Loucy (cell line): ENCODE measurements at regions not wholly inside any gene's neighbourhood (a gene's known extent, or its start where the extent isn't known, plus 50 kb on each side); places are given as distances from the start of the nearest gene placed in this dataset.

Experiments
- H2AFZ ChIP-seq: fragments of 200-600 bp; sonication (generic); 2 replicates; pipeline ENCODE4 v1.6.0; 2016; ENCODE audit warnings: antibody characterized with exemption, mild to moderate bottlenecking, low read length, moderate library complexity
- H3F3A ChIP-seq: fragments of 200-600 bp; 2 replicates; pipeline ENCODE4 v1.6.0; 2016; ENCODE audit warnings: antibody characterized with exemption, low read depth, mild to moderate bottlenecking
- H3K27me3 ChIP-seq: fragments of 200-600 bp; sonication (generic); 2 replicates; pipeline ENCODE4 v1.6.1; 2014; ENCODE audit warnings: low read length, mild to moderate bottlenecking; ENCODE audit not compliant: insufficient read depth, poor library complexity, severe bottlenecking
- H3K36me3 ChIP-seq: fragments of 200-600 bp; sonication (generic); 2 replicates; pipeline ENCODE4 v1.6.1; 2016; ENCODE audit warnings: low read length; ENCODE audit not compliant: insufficient read depth
- H3K4me1 ChIP-seq: fragments of 200-600 bp; sonication (generic); 2 replicates; pipeline ENCODE4 v1.5.1; 2014; ENCODE audit warnings: low read length, mild to moderate bottlenecking; ENCODE audit not compliant: insufficient read depth, poor library complexity, severe bottlenecking
- H3K4me2 ChIP-seq: fragments of 200-600 bp; sonication (generic); 2 replicates; pipeline ENCODE4 v1.6.0; 2014; ENCODE audit warnings: antibody characterized with exemption, low read length, low read depth, mild to moderate bottlenecking; ENCODE audit not compliant: poor library complexity, severe bottlenecking
- H3K4me3 ChIP-seq: fragments of 200-600 bp; sonication (generic); 2 replicates; pipeline ENCODE4 v1.5.1; 2014; ENCODE audit warnings: low read length, mild to moderate bottlenecking, mixed read lengths; ENCODE audit not compliant: poor library complexity, severe bottlenecking
- H3K79me2 ChIP-seq: fragments of 200-600 bp; sonication (generic); 2 replicates; pipeline ENCODE4 v1.6.1; 2014; ENCODE audit warnings: low read length; ENCODE audit not compliant: insufficient read depth
- H3K9ac ChIP-seq: fragments of 200-600 bp; sonication (generic); 2 replicates; pipeline ENCODE4 v1.6.0; 2014; ENCODE audit warnings: mild to moderate bottlenecking, low read depth, low read length, moderate library complexity; ENCODE audit not compliant: poor library complexity, severe bottlenecking
- H3K9me2 ChIP-seq: fragments of 200-600 bp; sonication (generic); replicated peaks from 2 replicates; pipeline ENCODE4 v1.6.1; 2016; ENCODE audit warnings: low read depth, low read length, mixed read lengths
- H3K9me3 ChIP-seq: fragments of 200-600 bp; sonication (generic); 2 replicates; pipeline ENCODE4 v1.6.1; 2014; ENCODE audit warnings: mild to moderate bottlenecking, antibody characterized with exemption, low read length, low read depth; ENCODE audit not compliant: insufficient read depth
- H4K20me1 ChIP-seq: fragments of 200-600 bp; sonication (generic); 2 replicates; pipeline ENCODE4 v1.6.0; 2014; ENCODE audit warnings: antibody characterized with exemption, low read length, mild to moderate bottlenecking; ENCODE audit not compliant: insufficient read depth, poor library complexity, severe bottlenecking
- EZH2phosphoT487 ChIP-seq: fragments of 200-600 bp; IDR thresholded peaks from 2 replicates; pipeline ENCODE4 v1.6.1; 2018; ENCODE audit warnings: antibody characterized with exemption, mild to moderate bottlenecking, moderate library complexity, borderline replicate concordance
- TF ChIP-seq, protein P1 (sequence below): fragments of 200-600 bp; sonication (generic); conservative IDR thresholded peaks from 2 replicates; pipeline ENCODE4 v1.5.1; 2014; ENCODE audit warnings: mild to moderate bottlenecking, antibody characterized with exemption, low read length

GRCh38 chr5:166881802-166882201 lies 1409.6 kb upstream of the WWC1 start:
- H3K9me2 ChIP-seq, result no peaks in the 10 kb centered on the region
- H3K36me3 ChIP-seq, result no peaks in the 10 kb centered on the region
- H2AFZ ChIP-seq, result no peak overlapping the region
- H3K27me3 ChIP-seq, result no peaks in the 10 kb centered on the region
- no peak overlapping the region for H3K4me2 ChIP-seq
- H3K9me3 ChIP-seq, result no peaks in the 10 kb centered on the region
- H3F3A ChIP-seq, result no peaks in the 10 kb centered on the region
- no peak overlapping the region for H3K4me3 ChIP-seq
- no peak overlapping the region for H3K9ac ChIP-seq
- no peaks in the 10 kb centered on the region for H4K20me1 ChIP-seq
- no peaks in the 10 kb centered on the region for H3K79me2 ChIP-seq
- no peaks in the 10 kb centered on the region for H3K4me1 ChIP-seq
- TF ChIP-seq EZH2phosphoT487, result no peak
- TF ChIP-seq, protein P1, sequence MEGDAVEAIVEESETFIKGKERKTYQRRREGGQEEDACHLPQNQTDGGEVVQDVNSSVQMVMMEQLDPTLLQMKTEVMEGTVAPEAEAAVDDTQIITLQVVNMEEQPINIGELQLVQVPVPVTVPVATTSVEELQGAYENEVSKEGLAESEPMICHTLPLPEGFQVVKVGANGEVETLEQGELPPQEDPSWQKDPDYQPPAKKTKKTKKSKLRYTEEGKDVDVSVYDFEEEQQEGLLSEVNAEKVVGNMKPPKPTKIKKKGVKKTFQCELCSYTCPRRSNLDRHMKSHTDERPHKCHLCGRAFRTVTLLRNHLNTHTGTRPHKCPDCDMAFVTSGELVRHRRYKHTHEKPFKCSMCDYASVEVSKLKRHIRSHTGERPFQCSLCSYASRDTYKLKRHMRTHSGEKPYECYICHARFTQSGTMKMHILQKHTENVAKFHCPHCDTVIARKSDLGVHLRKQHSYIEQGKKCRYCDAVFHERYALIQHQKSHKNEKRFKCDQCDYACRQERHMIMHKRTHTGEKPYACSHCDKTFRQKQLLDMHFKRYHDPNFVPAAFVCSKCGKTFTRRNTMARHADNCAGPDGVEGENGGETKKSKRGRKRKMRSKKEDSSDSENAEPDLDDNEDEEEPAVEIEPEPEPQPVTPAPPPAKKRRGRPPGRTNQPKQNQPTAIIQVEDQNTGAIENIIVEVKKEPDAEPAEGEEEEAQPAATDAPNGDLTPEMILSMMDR, result no peak

DNA sequence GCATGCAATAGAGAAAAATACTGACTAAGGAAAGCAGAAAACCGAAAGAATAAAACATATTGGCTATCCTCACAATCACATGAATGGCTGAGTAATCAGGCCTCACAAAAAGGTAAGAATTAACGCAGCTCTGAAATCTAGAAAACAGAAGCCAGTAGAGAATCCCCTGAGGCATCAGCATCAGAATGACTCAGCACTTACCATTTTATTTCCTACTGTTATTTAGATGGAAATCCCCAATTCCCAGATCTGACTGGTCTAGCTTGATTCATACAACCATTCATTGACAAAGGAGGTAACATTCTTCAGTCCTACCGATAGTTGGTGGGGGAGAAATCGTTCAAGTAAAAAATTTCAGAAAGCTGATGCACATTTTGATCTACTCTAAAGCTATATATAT lies 1408.4 kb upstream of the WWC1 start:
- no peak overlapping the region for H3K9ac ChIP-seq
- no peak overlapping the region for H3K4me3 ChIP-seq
- H3K4me2 ChIP-seq, result no peak overlapping the region

DNA sequence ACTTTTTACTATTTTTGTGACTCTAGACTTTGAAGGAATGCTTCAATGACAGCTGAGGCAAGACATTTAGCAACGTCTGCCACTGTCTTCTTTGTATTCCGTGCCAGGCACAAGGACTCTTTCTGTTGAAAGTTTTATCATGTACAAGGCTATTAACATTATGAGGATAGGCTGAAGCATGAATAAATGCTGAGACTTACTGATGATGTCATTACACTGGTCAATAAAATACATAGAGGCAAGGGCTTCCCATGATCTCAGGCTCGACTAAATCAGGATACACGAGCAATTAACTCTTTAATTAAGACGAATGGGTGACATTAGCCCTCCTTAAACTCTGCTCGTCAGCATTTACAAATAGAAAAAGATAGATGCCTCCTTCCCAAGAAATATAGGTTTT lies 1393.3 kb upstream of the WWC1 start:
- Histone ChIP-seq H3K9me3 (no peaks in the 10 kb centered on the region), H3K4me1 (no peaks in the 10 kb centered on the region), H3K27me3 (no peaks in the 10 kb centered on the region), H4K20me1 (no peaks in the 10 kb centered on the region), H3K79me2 (no peaks in the 10 kb centered on the region), H3K4me3 (no peak overlapping the region), H3K36me3 (no peaks in the 10 kb centered on the region), H3K9me2 (no peaks in the 10 kb centered on the region), H3K9ac (no peak overlapping the region), H2AFZ (no peak overlapping the region), H3F3A (no peaks in the 10 kb centered on the region), H3K4me2 (no peak overlapping the region)
- no peak for TF ChIP-seq EZH2phosphoT487
- TF ChIP-seq, protein P1, result no peak

More for the DNA sequence above, 1408.4 kb upstream of the WWC1 start:
- Histone ChIP-seq H3K4me1 (no peaks in the 10 kb centered on the region), H3F3A (no peaks in the 10 kb centered on the region), H3K27me3 (no peaks in the 10 kb centered on the region), H3K9me3 (no peaks in the 10 kb centered on the region), H4K20me1 (no peaks in the 10 kb centered on the region), H2AFZ (no peak overlapping the region), H3K79me2 (no peaks in the 10 kb centered on the region), H3K36me3 (no peaks in the 10 kb centered on the region), H3K9me2 (no peaks in the 10 kb centered on the region)
- TF ChIP-seq EZH2phosphoT487, result no peak
- TF ChIP-seq, protein P1, result no peak
